HEK293T (cell line): ENCODE measurements at regions not wholly inside any gene's neighbourhood (a gene's known extent, or its start where the extent isn't known, plus 50 kb on each side); places are given as distances from the start of the nearest gene placed in this dataset.

Experiments
- CTCF ChIA-PET: fragments of 350-600 bp; formaldehyde crosslinking; extraction: SDS; loops from one replicate; lab custom pipeline; 2021; ENCODE audit warnings: antibody characterized with exemption, inconsistent platforms; lab: Yijun Ruan, JAX
- POLR2A ChIA-PET: fragments of 350-600 bp; formaldehyde crosslinking; extraction: SDS; loops from one replicate; lab custom pipeline; 2020; ENCODE audit warnings: antibody characterized with exemption, inconsistent platforms; lab: Yijun Ruan, JAX
- DNase-seq: peaks from one replicate; pipeline ENCODE4 v3.0.0; 2012; ENCODE audit warnings: mixed read lengths; ENCODE audit errors: extremely low spot score
- ARNT ChIP-seq: fragments of 450-650 bp; IDR thresholded peaks from 2 replicates; pipeline ENCODE4 v1.6.1; 2017; ENCODE audit warnings: mild to moderate bottlenecking
- BHLHE40 ChIP-seq: fragments of 450-650 bp; IDR thresholded peaks from 2 replicates; pipeline ENCODE4 v1.6.1; 2016; ENCODE audit warnings: mild to moderate bottlenecking, moderate library complexity, borderline replicate concordance
- CTBP1 ChIP-seq: fragments of 450-650 bp; IDR thresholded peaks from 2 replicates; pipeline ENCODE4 v1.6.1; 2016; ENCODE audit warnings: borderline replicate concordance
- ELF4 ChIP-seq: fragments of 450-650 bp; IDR thresholded peaks from 2 replicates; pipeline ENCODE4 v1.6.1; 2017; ENCODE audit warnings: antibody characterized with exemption
- FOXA1 ChIP-seq: fragments of 450-650 bp; IDR thresholded peaks from 2 replicates; pipeline ENCODE4 v1.6.1; 2016; ENCODE audit warnings: mild to moderate bottlenecking
- FOXK2 ChIP-seq: fragments of 450-650 bp; IDR thresholded peaks from 2 replicates; pipeline ENCODE4 v1.6.1; 2016; ENCODE audit warnings: mild to moderate bottlenecking
- FOXM1 ChIP-seq: fragments of 450-650 bp; IDR thresholded peaks from 2 replicates; pipeline ENCODE4 v1.6.1; 2017; ENCODE audit warnings: mild to moderate bottlenecking, borderline replicate concordance
- HDGF ChIP-seq: fragments of 450-650 bp; IDR thresholded peaks from 2 replicates; pipeline ENCODE4 v1.6.1; 2017; ENCODE audit warnings: antibody characterized with exemption, borderline replicate concordance
- L3MBTL2 ChIP-seq: fragments of 450-650 bp; conservative IDR thresholded peaks from 2 replicates; pipeline ENCODE4 v1.6.1; 2016; ENCODE audit warnings: mild to moderate bottlenecking
- LEF1 ChIP-seq: fragments of 450-650 bp; IDR thresholded peaks from 2 replicates; pipeline ENCODE4 v1.6.1; 2017; ENCODE audit warnings: mild to moderate bottlenecking, borderline replicate concordance
- NFRKB ChIP-seq: fragments of 450-650 bp; IDR thresholded peaks from 2 replicates; pipeline ENCODE4 v1.6.1; 2016; ENCODE audit warnings: mild to moderate bottlenecking, moderate library complexity
- PKNOX1 ChIP-seq: fragments of 450-650 bp; IDR thresholded peaks from 2 replicates; pipeline ENCODE4 v1.6.1; 2016
- SP1 ChIP-seq: fragments of 450-650 bp; IDR thresholded peaks from 2 replicates; pipeline ENCODE4 v1.6.1; 2017
- SUZ12 ChIP-seq: fragments of 450-650 bp; IDR thresholded peaks from 2 replicates; pipeline ENCODE4 v1.6.1; 2016; ENCODE audit warnings: mild to moderate bottlenecking
- TARDBP ChIP-seq: fragments of 450-650 bp; IDR thresholded peaks from 2 replicates; pipeline ENCODE4 v1.6.1; 2016
- ZNF384 ChIP-seq: fragments of 450-650 bp; IDR thresholded peaks from 2 replicates; pipeline ENCODE4 v1.6.1; 2016

DNA sequence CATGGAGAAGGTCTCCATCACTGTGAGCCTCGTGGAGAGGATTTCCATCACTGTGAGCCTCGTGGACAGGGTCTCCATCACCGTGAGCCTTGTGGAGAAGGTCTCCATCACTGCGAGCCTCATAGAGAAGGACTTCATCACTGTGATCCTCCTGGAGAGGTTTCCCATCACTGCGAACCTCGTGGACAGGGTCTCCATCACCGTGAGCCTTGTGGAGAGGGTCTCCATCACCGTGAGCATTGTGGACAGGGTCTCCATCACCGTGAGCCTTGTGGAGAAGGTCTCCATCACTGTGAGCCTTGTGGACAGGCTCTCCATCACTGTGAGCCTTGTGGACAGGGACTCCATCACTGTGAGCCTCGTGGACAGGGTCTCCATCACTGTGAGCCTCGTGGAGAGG, 140.4 kb downstream of the ERMARD start:
- TF ChIP-seq SP1 (no peak), SUZ12 (no peak), LEF1 (no peak), CTBP1 (no peak)
- DNase-seq, result no peak
- POLR2A ChIA-PET, result no interaction called here
- CTCF ChIA-PET, result no interaction called here

- ChIA-PET POLR2A (no interaction called here), CTCF (no interaction called here)
- TF ChIP-seq FOXK2 (no peak), ARNT (no peak), LEF1 (no peak), SUZ12 (no peak), CTBP1 (no peak), ZNF384 (no peak), ELF4 (no peak), BHLHE40 (no peak), TARDBP (no peak), SP1 (no peak), PKNOX1 (no peak), FOXA1 (no peak), L3MBTL2 (no peak), HDGF (no peak), FOXM1 (no peak), NFRKB (no peak)
- DNase-seq, result no peak
Measured at GRCh38 chr6:169891421-169891820, 140.0 kb downstream of the ERMARD start.

- ChIA-PET POLR2A (no interaction called here), CTCF (no interaction called here)
- no peak for DNase-seq
- TF ChIP-seq TARDBP, result no peak
- TF ChIP-seq CTBP1, result no peak
- TF ChIP-seq SP1, result no peak
Measured at GRCh38 chr6:169890901-169891300, 139.5 kb downstream of the ERMARD start.

GRCh38 chr6:169890049-169890448, 138.6 kb downstream of the ERMARD start:
- POLR2A ChIA-PET, result no interaction called here

GRCh38 chr6:169887529-169888140, 136.2 kb downstream of the ERMARD start:
- POLR2A ChIA-PET, result no interaction called here
- DNase-seq, result no peak
- TF ChIP-seq FOXA1 (no peak), FOXM1 (no peak), SUZ12 (no peak), L3MBTL2 (no peak), ARNT (no peak), ELF4 (no peak), FOXK2 (no peak), LEF1 (no peak), TARDBP (no peak), SP1 (no peak), ZNF384 (no peak), NFRKB (no peak), HDGF (no peak), PKNOX1 (no peak), BHLHE40 (no peak), CTBP1 (no peak)
- CTCF ChIA-PET, result no interaction called here

More at GRCh38 chr6:169890049-169890448, 138.6 kb downstream of the ERMARD start:
- DNase-seq, result no peak
- CTCF ChIA-PET, result no interaction called here
- TF ChIP-seq PKNOX1 (no peak), L3MBTL2 (no peak), BHLHE40 (no peak), SUZ12 (no peak), FOXK2 (no peak), FOXA1 (no peak), HDGF (no peak), TARDBP (no peak), ARNT (no peak), SP1 (no peak), NFRKB (no peak), CTBP1 (no peak), ELF4 (no peak), FOXM1 (no peak), LEF1 (no peak), ZNF384 (no peak)

DNA sequence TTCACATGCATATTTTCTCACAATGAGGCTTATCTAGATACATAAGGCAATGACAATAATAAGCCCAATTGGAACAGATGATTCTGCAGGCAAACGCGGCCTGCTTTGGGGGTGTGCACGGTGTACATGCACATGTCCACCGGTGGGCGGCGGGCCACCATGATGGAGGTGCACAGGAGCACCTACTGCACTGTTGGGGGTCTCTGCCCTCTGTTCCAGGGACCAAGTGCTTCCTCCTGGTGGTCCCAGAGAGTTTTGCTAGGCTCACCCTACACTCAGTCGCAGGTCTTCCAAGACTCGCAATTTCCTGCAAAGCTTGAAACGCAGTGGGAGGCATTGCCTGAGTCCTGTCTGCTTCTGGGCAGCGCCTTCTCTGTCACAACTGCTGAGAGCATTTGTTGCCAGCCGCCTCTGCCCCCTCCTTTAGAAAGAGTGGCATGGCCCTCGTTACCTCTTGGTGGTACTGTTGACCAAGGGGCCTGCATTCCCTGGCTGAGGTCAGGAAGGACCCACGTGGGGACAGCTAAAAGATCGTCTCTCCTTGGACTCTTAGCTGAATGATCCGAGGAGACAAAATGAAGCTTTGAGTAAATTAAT, 135.3 kb downstream of the ERMARD start:
- POLR2A ChIA-PET, result no interaction called here
- DNase-seq, result no peak
- no peak for TF ChIP-seq L3MBTL2
- no peak for TF ChIP-seq PKNOX1
- no peak for TF ChIP-seq HDGF
- TF ChIP-seq FOXA1, result no peak
- no peak for TF ChIP-seq ZNF384
- no peak for TF ChIP-seq TARDBP
- CTCF ChIA-PET, result no interaction called here
